Uterus (tissue), 2 donors: ENCODE measurements at regions not wholly inside any gene's neighbourhood (a gene's known extent, or its start where the extent isn't known, plus 50 kb on each side); places are given as distances from the start of the nearest gene placed in this dataset.

Experiments used
- CTCF ChIP-seq, 4 experiments: fragments of 200-600 bp in 2 of 4; fragments of 450-650 bp in 2 of 4; sonication (generic) in 2 of 4; IDR thresholded peaks; one replicate each; pipeline ENCODE4 v1.5.1; 2016 to 2019; ENCODE audit warnings: antibody characterized with exemption in 4 of 4, mild to moderate bottlenecking in 2 of 4, moderate library complexity in 1 of 4
- POLR2A ChIP-seq, 2 donors: fragments of 450-650 bp; IDR thresholded peaks; one replicate each; pipeline ENCODE4 v1.6.1; 2016; ENCODE audit warnings: antibody characterized with exemption in 2 of 2, mild to moderate bottlenecking in 1 of 2, moderate library complexity in 1 of 2

GRCh38 chr11:69882270-69882608 lies 63.0 kb upstream of the FGF3 start:
- TF ChIP-seq POLR2A (IDR thresholded peaks at IDR 0.05) (no peak), CTCF (IDR thresholded peaks at IDR 0.05) (no peak)
